Lower leg skin (tissue), 3 donors: ENCODE measurements at regions not wholly inside any gene's neighbourhood (a gene's known extent, or its start where the extent isn't known, plus 50 kb on each side); places are given as distances from the start of the nearest gene placed in this dataset.

Experiments used
- POLR2A ChIP-seq, 2 donors: fragments of 450-650 bp; IDR thresholded peaks; one replicate each; pipeline ENCODE4 v1.6.1; 2016 to 2017; ENCODE audit warnings: antibody characterized with exemption in 2 of 2, mild to moderate bottlenecking in 1 of 2, moderate library complexity in 1 of 2
- TF ChIP-seq, protein P1 (sequence below), 3 donors: fragments of 450-650 bp; IDR thresholded peaks; one replicate each; pipeline ENCODE4 v1.5.1; 2016; ENCODE audit warnings: antibody characterized with exemption in 3 of 3, mild to moderate bottlenecking in 3 of 3, moderate library complexity in 2 of 3

DNA sequence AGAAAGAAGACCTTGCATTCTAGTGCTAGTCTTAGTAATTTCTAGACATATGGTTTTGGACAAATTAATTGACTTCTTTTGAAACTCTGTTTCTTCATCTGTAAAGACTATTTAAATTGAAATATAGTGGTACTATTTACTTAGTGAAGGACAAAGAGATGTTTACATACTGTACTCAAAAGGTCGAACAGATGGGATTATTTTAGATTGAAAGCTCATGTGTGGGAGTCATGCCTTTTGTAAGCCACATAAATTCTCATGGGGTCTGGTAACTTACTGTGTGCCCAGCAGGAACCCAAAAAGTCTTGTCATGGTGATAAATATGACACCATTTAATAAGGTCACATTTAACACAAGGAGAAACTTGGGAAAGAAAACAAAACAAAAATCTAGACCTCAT, 368.2 kb upstream of the CITED2 start:
- TF ChIP-seq POLR2A (IDR thresholded peaks at IDR 0.05), result no peak
- TF ChIP-seq, protein P1, sequence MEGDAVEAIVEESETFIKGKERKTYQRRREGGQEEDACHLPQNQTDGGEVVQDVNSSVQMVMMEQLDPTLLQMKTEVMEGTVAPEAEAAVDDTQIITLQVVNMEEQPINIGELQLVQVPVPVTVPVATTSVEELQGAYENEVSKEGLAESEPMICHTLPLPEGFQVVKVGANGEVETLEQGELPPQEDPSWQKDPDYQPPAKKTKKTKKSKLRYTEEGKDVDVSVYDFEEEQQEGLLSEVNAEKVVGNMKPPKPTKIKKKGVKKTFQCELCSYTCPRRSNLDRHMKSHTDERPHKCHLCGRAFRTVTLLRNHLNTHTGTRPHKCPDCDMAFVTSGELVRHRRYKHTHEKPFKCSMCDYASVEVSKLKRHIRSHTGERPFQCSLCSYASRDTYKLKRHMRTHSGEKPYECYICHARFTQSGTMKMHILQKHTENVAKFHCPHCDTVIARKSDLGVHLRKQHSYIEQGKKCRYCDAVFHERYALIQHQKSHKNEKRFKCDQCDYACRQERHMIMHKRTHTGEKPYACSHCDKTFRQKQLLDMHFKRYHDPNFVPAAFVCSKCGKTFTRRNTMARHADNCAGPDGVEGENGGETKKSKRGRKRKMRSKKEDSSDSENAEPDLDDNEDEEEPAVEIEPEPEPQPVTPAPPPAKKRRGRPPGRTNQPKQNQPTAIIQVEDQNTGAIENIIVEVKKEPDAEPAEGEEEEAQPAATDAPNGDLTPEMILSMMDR (IDR thresholded peaks at IDR 0.05), result no peak
